GM21447 (cell line): ENCODE measurements at regions not wholly inside any gene's neighbourhood (a gene's known extent, or its start where the extent isn't known, plus 50 kb on each side); places are given as distances from the start of the nearest gene placed in this dataset.
"Not testable (repeated sequence)": the region's sequence is repeated elsewhere in the genome, so short reads cannot be mapped to it uniquely, and the experiment has no call there.

ENCODE experiments used
- ATAC-seq: cut with Tn5 transposase; IDR thresholded peaks from one replicate; pipeline ENCODE4 v1.9.1; 2021; ENCODE audit not compliant: unreplicated experiment

DNA sequence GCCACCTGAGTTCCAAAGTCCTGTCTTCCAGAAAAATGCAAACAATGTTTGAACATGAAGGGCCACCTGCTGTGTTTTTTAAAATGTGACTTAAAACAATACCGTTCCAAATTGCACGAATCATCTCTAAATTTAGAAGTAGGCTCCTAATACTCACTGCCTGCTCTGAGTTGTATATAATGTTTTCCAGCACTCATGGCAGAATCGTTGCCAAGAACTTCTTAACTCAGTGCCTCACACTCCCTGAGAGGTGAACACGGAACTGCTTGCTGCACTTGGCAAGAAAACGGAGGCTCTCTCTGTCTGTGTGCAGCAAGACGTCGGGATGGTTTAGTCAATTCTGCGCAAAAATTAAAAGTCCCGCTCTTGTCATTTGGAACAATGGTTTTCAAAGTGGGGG lies 757.3 kb upstream of the AUTS2 start:
- no peak for ATAC-seq

DNA sequence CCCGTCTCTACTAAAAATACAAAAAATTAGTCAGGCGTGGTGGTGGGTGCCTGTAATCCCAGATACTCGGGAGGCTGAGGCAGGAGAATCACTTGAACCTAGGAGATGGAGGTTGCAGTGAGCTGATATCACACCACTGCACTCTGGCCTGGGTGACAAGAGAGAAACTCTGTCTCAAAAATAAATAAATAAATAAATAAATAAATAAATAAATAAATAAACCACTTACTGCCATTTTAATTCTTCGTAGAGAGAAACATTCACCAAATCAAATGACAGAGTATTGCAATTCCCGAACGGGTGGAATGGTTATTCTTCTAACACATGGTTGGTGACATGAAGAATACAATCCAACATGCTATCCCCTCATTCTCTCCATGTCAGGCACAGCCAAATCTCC lies 754.3 kb upstream of the AUTS2 start:
- ATAC-seq = not testable (repeated sequence)

DNA sequence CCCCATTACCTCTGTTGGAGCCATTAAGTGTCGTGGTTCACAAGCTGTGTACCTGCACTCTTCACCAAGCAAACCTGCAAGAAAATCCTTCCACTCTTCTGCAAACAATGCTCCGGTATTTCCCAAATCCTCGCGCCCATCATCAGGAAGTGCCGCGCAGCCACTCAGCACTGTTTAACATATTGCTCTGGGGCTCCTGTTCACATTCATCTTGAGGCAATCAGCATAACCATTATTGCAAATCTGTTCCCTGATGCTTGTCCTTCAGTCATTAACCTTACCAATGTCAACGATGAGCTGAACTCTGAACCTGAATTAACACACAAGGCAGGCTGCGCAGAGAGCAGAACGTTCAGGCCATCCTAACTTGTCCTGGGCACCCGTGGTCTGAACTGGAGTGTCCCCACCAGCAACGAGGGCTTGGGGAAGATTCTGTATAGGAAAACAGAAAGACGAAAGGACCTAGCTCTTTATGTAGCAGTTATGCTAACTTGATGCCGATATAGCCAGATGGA lies 751.4 kb upstream of the AUTS2 start:
- ATAC-seq = no peak

DNA sequence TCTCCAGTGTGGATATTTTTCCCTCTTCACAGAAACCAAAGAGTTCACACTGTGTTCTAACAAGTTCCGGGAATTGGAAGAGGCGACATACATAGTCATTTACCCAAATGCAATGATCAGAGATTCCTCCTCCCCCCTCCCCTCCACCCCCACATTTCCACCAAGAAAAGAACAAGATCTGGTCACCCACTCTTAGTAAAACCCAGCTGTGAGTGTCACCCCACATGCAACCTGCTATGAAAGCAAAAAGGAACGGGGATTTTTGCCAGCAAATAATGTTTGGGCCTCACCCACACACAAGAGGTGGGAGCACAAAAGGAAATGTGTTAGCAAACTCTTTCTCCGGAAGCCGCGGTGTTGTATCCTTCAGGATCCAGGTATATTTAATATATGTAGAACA lies 745.0 kb upstream of the AUTS2 start:
- no peak for ATAC-seq

DNA sequence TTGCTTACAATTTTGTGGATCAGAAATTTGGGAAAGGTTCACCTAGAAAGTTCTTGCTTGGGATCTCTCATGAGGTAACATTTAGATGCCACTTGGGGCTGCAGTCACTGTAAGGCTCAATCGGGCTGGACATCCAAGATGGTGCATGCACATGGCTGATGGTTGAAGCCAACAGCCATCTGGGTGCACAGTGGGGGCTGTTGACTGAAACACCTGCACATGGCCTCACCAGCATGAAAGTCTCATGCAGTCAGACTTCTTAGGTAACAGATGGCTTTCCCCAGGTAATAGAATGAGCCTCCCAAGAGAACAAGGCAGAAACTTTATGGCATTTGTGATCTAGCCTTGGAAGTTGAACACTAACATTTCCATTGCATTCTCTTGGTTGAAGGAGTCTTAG lies 740.7 kb upstream of the AUTS2 start:
- ATAC-seq = no peak

DNA sequence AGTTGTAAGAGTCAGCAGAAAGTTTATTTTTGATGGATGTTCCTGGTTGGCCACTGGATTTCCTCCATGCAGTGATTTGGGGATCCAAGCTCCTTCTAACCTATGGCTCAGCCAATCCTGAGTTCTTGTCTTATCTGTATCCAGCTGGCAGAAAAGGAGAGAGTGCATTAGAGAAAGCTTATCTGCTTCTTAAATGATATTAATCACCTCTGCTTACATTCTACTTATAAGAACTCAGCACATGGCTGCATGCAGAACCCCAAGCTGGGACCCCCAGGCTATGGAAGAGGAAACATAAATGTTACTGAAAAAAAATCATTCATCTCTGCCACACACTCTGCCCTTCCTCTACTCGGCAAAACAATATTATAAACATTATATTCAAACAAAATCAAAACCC lies 739.8 kb upstream of the AUTS2 start:
- ATAC-seq = no peak

DNA sequence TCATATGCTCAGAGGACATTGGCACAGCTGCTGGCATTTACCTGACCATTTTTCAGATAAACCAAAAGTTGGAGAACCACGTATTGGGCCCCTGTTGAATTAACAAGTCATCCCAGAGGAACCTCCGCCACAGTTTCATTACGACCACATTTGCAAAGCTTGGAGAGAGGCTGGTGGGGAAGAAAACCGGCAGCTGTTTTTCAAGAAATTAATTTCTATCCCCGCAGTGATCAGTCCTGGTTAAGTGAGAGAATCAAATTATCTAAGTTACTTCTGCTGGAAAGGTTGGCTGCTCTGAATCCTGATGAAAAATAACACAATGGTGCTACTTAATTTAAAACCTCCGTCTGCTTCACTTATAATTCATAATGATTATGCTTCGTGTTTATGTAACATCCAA lies 737.1 kb upstream of the AUTS2 start:
- no peak for ATAC-seq

DNA sequence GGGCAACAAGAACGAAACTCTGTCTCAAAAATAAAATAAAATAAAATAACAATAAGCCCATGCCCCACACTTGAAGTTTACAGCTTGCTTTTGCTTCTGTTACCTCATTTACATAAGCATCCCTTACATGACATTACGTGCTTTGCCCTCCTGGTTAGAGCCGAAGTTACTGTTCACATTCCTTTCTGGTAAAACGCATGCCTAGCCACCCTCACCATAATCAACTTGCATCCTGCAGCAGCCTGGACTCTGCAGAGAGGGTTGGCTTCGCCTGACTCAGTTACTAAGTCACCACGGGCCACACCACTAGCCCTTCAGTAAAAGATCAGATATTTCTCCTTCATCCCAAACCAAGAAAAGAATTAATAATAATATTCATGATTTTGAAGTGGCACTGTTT lies 736.0 kb upstream of the AUTS2 start:
- no peak for ATAC-seq

DNA sequence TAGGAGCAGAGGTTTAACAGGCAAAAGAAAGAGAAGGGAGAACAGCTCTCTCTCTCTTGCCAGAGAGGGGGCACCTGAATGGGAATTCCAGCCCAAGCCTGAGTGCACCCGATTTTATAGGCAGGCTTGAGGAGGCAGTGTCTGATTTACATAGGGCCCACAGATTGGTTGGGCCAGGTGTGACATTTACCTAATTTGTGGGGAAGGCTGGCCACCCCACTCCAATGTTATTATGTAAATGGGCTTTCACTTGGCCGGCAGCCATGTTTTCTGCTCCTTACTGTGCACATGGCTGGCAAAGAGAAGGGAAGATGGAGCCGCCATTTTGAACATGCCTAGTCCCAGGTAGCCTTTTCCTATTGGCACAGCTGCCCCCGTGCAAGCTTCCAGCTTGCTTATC lies 735.5 kb upstream of the AUTS2 start:
- ATAC-seq = no peak

DNA sequence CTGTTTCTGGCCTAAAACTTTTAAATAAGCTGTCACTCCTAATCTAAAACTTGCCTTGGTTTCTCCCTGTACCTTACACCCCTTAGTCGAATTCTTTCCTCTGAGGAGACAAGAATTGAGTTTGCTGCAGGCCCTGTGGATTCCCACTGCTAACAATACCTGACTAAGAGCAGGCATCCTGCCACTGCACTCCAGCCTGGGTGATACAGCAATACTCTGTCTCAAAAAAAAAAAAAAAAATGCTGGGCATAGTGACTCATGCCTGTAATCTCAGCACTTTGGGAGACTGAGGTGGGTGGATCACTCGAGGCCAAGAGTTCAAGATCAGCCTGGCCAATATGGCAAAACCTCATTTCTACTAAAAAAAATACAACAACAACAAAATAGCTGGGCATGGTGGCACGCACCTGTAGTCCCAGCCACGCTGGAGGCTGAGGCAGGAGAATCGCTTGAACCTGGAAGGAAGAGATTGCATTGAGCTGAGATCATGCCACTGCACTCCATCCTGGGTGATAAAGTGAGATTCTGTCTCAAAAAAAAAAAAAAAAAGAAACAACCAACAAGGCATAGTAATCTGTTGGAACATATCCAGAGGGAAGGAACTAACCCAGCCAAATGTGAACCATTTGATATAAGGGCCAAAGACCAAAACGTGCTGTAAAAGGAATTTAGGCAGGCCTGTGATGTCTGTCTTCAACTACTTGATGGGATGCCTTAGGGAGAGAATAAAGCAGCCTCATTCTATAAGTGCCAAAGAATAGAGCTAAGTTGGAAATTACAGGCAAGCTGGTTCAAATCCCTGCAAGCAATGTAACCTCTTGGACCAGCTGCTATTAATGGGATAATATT lies 732.7 kb upstream of the AUTS2 start:
- ATAC-seq = no peak

DNA sequence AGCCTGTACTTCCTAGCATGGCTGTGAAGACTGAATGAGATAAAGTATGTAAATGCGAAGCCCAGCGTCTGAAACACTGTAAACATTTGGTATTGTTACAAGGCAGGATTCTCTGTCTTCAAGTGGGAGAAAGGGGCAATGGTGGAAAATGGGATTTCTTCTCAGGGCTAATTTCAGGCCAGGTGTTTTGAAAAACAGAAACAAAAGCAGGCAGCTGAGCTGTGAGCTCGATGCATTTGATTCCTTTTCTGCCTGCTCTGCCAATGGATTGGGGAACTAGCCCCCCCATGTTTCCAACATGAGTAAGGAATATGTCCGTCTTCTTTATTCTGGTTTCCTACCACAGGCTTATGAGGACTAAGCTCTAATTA lies 732.1 kb upstream of the AUTS2 start:
- ATAC-seq = no peak

DNA sequence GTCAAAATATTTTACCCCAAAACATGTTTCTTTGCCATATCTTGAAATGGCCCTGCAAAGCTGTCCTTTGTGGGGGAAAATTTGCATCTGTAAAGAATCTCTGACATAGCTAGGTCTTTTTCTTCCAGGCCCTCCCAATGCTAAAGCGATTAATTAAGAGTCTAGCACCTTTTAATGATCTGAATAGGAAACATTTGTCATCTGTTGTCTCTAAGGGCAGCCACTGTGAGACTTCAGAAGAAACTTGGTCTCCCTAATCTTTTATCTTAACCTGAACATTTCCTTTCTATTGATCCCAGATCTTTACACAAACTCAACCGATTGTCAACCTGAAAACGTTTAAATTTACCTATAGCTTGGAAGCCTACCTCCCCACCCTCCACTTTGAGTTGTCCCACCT lies 731.6 kb upstream of the AUTS2 start:
- not testable (repeated sequence) for ATAC-seq

DNA sequence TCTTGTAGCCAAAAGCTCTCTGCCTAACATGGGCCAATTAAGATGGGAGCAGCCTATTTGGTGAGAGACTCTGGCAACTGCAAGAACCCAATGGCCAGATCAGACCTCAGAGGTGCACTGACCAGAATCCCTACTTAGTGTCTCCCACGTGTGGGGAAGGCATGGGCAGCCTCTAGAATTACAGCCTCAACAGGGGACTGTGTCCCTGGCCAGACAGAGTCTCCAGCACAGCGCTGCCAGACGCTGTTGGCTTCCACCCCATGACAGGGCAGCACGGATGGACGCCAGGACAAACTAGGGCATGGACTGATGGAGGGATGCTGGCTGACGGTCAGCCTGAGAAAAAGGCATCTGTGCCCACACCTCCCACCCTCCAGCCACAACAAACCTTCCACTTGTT lies 729.3 kb upstream of the AUTS2 start:
- ATAC-seq = no peak

DNA sequence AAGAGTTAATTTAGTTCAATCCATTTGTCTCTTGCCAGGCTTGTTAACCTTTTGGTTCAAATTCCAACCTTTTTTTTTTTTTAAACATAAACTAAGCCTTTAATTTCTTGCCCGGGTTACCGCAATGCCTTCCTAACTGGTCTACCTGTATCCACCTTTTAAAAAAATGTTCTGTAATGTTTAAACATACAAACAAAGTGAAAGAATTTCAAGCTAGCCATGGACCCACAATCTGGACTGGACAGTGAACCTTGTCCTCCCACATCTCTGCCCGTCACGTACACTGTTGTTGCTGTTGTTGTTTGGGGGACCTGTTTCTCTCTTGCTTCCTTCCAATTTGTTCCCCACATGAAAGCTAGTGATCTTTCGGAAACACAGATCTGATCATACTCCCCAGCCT lies 724.7 kb upstream of the AUTS2 start:
- ATAC-seq = no peak

DNA sequence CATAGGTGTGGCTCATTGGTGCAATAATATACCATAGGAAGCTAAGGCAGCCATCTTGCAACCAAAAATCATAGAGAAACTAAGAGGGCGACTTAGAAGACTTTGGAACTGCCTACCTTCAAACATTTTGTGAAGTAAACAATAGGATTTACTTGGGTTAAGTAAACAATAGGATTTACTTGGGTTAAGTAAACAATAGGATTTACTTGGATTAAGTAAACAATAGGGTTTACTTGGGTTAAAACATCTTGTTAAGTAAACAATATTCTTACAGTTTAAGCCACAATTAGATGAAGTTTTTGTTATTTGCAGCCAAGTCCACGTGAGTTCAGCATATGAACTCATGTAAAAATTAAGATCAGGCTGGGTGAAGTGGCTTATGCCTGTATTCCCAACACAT lies 722.4 kb upstream of the AUTS2 start:
- ATAC-seq = no peak

DNA sequence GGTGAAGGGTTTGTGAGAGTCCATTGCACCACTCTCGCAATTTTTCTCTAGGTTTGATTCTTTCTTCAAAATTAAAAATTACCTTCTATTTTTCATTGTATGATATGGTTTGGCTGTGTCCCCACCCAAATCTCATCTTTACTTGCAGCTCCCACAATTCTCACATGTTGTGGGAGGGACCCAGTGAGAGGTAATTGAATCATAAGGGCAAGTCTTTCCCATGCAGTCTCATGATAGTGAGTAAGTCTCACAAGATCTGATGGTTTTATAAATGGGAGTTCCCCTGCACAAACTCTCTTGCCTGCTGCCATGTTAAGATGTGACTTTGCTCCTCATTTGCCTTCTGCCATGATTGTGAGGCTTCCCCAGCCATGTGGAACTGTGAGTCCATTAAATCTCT lies 711.2 kb upstream of the AUTS2 start:
- ATAC-seq = not testable (repeated sequence)

DNA sequence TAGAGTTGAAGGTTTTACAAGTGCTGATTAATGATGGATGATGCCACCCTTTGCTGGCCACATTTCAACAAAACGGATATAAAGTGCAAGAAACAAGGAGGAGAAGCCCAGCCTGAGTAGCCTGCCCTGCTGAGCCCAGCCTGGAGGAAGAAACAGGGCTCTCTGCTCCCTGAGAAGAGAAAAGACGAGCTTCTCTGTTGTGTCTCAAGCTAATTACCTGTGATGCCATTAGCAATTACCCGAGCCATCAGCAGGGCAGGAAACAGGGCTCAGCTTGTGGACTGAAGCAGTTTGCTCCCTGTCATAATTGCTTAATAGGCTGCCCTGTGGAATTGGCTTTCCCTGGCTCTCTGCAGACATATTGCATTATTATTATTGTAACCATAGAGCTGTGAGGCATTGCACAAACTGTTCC lies 709.3 kb upstream of the AUTS2 start:
- ATAC-seq = no peak

DNA sequence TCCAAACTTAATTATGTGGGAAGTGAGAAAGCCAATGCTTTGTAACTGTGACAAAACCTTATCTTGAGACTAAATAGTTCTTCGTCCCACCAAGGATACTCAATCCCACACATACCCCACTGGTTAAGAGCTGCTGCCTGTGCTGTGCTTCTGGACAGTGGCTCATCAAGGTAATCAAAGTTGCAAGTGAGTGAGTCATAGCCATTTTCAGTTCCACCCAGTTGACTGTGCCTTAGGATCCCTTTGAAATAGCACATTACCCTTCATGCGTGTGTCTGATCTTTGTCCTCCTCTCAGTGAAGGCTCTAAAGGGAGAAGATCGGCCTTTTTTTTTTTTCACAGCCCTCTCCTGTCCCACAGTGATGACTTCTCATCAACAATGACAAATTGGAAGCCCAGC lies 706.0 kb upstream of the AUTS2 start:
- ATAC-seq = no peak

DNA sequence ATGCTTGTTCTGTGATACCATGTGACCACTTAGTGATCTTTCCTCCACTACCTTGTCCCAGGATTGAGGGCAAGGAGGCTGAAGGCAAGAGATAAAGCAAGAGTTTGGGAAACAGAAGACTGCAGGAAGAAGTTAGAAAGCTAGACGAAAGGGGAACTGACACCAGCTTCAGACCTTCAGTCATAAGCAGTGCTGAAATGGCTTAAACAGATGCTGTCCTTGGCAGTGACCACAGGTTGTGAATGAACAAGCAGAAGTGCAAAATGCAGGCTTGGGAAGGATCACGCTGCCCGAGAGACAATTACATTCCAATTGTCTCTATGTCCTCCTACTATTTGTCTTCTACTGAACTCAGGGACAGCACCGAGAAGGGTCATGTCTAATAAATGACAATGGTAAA lies 704.9 kb upstream of the AUTS2 start:
- no peak for ATAC-seq

DNA sequence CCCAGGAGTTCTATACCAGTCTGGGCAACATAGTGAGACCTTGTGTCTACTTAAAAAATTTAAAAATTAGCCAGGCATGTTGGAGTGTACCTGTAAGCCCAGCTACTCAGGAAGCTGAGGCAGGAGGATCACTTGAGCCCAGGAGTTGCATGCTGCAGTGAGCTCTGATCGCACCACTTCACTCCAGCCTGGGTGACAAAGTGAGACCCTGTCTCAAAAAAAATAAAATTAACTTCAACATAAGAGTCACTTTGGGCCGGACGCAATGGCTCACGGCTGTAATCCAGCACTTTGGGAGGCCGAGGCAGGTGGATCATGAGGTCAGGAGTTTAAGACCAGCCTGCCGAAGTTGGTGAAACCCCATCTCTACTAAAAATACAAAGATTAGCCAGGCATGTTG lies 699.1 kb upstream of the AUTS2 start:
- not testable (repeated sequence) for ATAC-seq

DNA sequence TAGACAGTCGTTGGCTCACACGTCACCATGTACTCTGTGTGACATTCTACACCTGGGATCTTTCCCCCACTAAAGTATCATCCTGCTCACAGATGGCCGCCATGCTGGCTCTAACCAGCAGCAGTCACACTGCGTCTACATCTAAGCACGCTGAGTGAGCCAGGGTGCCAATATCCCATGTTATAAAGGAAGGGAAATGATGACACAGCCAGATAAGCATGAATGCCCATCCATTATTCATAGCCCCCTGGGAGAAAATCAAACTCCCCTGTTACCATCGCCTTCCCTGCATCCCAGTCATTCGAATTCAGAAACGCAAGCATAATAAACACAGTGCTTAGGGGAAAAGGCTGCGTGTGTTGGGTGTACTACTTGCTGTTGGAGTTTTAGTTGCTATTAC lies 698.2 kb upstream of the AUTS2 start:
- ATAC-seq = no peak

DNA sequence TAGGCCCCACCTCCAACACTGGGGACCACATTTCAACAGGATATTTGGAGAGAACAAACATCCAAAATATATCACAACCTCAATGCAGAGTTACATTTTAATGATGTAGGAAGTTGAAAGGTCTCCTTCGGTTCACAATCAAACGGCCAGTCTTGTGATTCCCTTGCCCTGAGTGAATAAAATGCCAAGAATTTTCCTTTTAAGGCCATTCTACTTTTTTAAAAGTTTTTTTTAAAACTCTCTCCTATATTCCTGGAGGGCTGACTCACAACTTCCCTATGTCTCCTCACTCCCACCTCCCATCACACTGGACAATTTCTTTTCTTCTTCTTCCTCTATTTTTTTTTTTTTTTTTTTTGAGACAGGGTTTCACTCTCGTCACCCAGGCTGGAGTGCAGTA lies 693.6 kb upstream of the AUTS2 start:
- ATAC-seq = no peak

DNA sequence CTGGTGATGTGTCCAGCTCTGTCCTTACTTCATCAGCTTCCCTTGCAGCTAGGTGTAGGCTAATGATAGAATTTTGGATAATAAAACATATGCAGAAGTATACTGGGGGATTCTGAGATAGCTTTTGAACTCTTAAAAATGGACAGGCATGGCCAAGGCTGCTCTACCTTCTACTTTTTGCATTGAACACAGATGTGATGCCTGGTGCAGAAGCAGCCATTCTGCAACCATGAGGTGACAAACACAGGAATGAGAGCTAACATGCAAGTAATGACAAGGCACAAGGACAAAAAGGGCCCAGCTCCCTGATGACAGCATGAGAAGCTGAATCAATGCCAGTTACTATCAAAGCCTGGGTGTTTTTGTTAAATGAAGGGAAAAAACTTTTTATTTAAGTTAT lies 686.5 kb upstream of the AUTS2 start:
- ATAC-seq = no peak
